Trophoblast cell (in vitro differentiated cells and primary cell): ENCODE measurements at regions not wholly inside any gene's neighbourhood (a gene's known extent, or its start where the extent isn't known, plus 50 kb on each side); places are given as distances from the start of the nearest gene placed in this dataset.

Experiments used
- DNase-seq, 2 donors: peaks; one replicate each; pipeline ENCODE4 v3.0.0-alpha.2; 2016
- H2AFZ ChIP-seq: 2 replicates; pipeline ENCODE4 v1.6.1; 2013; ENCODE audit warnings: low read length, moderate library complexity, mild to moderate bottlenecking; ENCODE audit not compliant: insufficient read depth, poor library complexity
- H2AK5ac ChIP-seq: 2 replicates; pipeline ENCODE4 v1.6.1; 2013; ENCODE audit warnings: mild to moderate bottlenecking, low read length
- H2BK120ac ChIP-seq: 2 replicates; pipeline ENCODE4 v1.6.1; 2013; ENCODE audit warnings: low read length, mild to moderate bottlenecking, moderate library complexity; ENCODE audit not compliant: insufficient read depth, poor library complexity
- H2BK12ac ChIP-seq: 2 replicates; pipeline ENCODE4 v1.6.1; 2013; ENCODE audit warnings: mild to moderate bottlenecking, low read length, moderate library complexity
- H2BK5ac ChIP-seq: 2 replicates; pipeline ENCODE4 v1.6.1; 2013; ENCODE audit warnings: low read length, low read depth, moderate library complexity, mild to moderate bottlenecking; ENCODE audit not compliant: poor library complexity
- H3K14ac ChIP-seq: 2 replicates; pipeline ENCODE4 v1.6.1; 2013; ENCODE audit warnings: mild to moderate bottlenecking, low read length
- H3K18ac ChIP-seq: 2 replicates; pipeline ENCODE4 v1.6.1; 2013; ENCODE audit warnings: mild to moderate bottlenecking, low read length
- H3K23ac ChIP-seq: 2 replicates; pipeline ENCODE4 v1.6.1; 2013; ENCODE audit warnings: low read length
- H3K27ac ChIP-seq: 2 replicates; pipeline ENCODE4 v1.5.1; 2013; ENCODE audit warnings: low read depth, mild to moderate bottlenecking, inconsistent platforms, low read length, moderate library complexity
- H3K27me3 ChIP-seq: 2 replicates; pipeline ENCODE4 v1.6.1; 2013; ENCODE audit warnings: inconsistent platforms, mild to moderate bottlenecking, low read length, moderate library complexity; ENCODE audit not compliant: insufficient read depth
- H3K36me3 ChIP-seq, 2 experiments: 1 replicate in 1 of 2; 2 replicates in 1 of 2; pipeline ENCODE4 v1.6.1; 2013; ENCODE audit warnings: low read length in 2 of 2, mild to moderate bottlenecking in 2 of 2, moderate library complexity in 1 of 2; ENCODE audit not compliant: insufficient read depth in 2 of 2, control insufficient read depth in 1 of 2
- H3K4ac ChIP-seq: 2 replicates; pipeline ENCODE4 v1.6.1; 2013; ENCODE audit warnings: low read depth, mild to moderate bottlenecking, low read length, moderate library complexity
- H3K4me1 ChIP-seq, 2 experiments: 1 replicate in 1 of 2; 2 replicates in 1 of 2; pipeline ENCODE4 v1.6.1; 2013; ENCODE audit warnings: low read length in 2 of 2, mild to moderate bottlenecking in 2 of 2, moderate library complexity in 1 of 2; ENCODE audit not compliant: insufficient read depth in 2 of 2, control insufficient read depth in 1 of 2
- H3K4me2 ChIP-seq: 2 replicates; pipeline ENCODE4 v1.6.1; 2013; ENCODE audit warnings: inconsistent platforms, mild to moderate bottlenecking, low read length, moderate library complexity
- H3K4me3 ChIP-seq: 2 replicates; pipeline ENCODE4 v1.5.1; 2013; ENCODE audit warnings: mild to moderate bottlenecking, low read depth, low read length, inconsistent platforms
- H3K79me1 ChIP-seq: one replicate; pipeline ENCODE4 v1.6.1; 2013; ENCODE audit warnings: low read length
- H3K79me2 ChIP-seq: 2 replicates; pipeline ENCODE4 v1.6.1; 2013; ENCODE audit warnings: low read length, mild to moderate bottlenecking; ENCODE audit not compliant: control insufficient read depth, insufficient read depth, poor library complexity
- H3K9ac ChIP-seq: 2 replicates; pipeline ENCODE4 v1.6.1; 2013; ENCODE audit warnings: mild to moderate bottlenecking, low read length
- H3K9me3 ChIP-seq: 2 replicates; pipeline ENCODE4 v1.6.1; 2013; ENCODE audit warnings: low read depth, mild to moderate bottlenecking, control low read depth, inconsistent platforms, low read length; ENCODE audit not compliant: insufficient read depth
- H4K12ac ChIP-seq: 2 replicates; pipeline ENCODE4 v1.6.1; 2013; ENCODE audit warnings: low read depth, mild to moderate bottlenecking, low read length, moderate library complexity
- H4K8ac ChIP-seq: 2 replicates; pipeline ENCODE4 v1.6.1; 2013; ENCODE audit warnings: low read depth, mild to moderate bottlenecking, low read length, moderate library complexity
- H4K91ac ChIP-seq: one replicate; pipeline ENCODE4 v1.6.1; 2013; ENCODE audit warnings: low read depth, mild to moderate bottlenecking, low read length, moderate library complexity
- WGBS: extraction: QIAGEN DNeasy Blood & Tissue Kit; methylation state at CpG from one replicate; pipeline ENCODE4 v1.1.7; 2013; ENCODE audit warnings: missing lambda C conversion rate; ENCODE audit not compliant: insufficient read length, insufficient coverage; ENCODE audit errors: extremely low coverage; 5-methylcytosine and 5-hydroxymethylcytosine counted together

DNA sequence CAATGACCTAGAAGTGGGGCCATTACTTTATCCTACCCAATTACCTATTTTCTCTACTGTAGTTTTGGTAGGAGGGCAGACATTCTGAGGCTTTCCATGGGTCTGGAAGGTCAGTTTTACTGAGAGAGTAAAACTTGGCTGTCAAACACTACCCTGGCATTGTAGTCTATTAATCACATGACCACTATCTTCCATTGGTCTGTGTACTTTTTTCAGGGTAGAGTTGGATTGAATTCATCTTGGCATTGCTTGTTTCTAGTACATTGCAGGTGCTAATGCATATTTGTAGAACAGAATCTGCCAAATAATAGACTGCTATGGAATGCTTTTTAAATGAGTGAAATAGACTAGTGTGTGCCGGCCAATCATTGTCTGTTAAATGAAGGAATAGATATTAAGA lies 271.9 kb downstream of the STIM2 start:
- H4K8ac ChIP-seq: no peak overlapping the region
- H2BK5ac ChIP-seq: no peak overlapping the region
- H3K18ac ChIP-seq: no peak overlapping the region
- H3K9me3 ChIP-seq: no peaks in the 10 kb centered on the region
- no peak overlapping the region for H2BK12ac ChIP-seq
- no peaks in the 10 kb centered on the region for H3K36me3 ChIP-seq
- no peak overlapping the region for H3K4ac ChIP-seq
- no peak overlapping the region for H3K4me2 ChIP-seq
- no peaks in the 10 kb centered on the region for H3K4me1 ChIP-seq
- H3K27ac ChIP-seq: no peak overlapping the region
- no peak overlapping the region for H2BK120ac ChIP-seq
- H4K91ac ChIP-seq: no peak overlapping the region
- no peak overlapping the region for H4K12ac ChIP-seq
- no peak overlapping the region for H2AK5ac ChIP-seq
- no peak overlapping the region for H3K9ac ChIP-seq
- no peaks in the 10 kb centered on the region for H3K79me1 ChIP-seq
- no peak overlapping the region for H2AFZ ChIP-seq
- no peaks in the 10 kb centered on the region for H3K79me2 ChIP-seq
- H3K23ac ChIP-seq: no peak overlapping the region
- H3K14ac ChIP-seq: no peak overlapping the region
- no peak for DNase-seq
- no peaks in the 10 kb centered on the region for H3K27me3 ChIP-seq
- H3K4me3 ChIP-seq: no peak overlapping the region
- no CpG with 5 or more reads among the region's 1 CpG for WGBS

DNA sequence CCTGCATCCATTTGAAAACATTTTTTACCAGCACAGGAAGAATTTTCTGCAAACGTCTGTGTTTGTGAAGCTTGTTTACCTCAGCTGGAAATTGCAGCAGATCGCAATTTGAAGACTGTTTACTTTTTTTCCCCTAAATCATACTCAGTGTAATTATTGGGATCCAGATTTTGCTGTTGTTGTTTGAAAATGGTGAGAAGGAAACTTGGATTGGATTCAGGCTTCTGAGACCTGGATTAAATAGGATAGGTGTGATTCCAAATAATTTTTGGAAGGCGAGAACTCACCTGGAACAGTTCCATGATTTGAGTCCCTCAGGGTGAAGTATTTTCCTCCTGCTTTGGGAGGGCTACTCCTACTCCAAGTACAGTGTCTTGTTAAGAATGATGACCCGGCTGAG lies 279.8 kb downstream of the STIM2 start:
- Histone ChIP-seq H3K4me3 (no peak overlapping the region), H2AK5ac (no peak overlapping the region), H4K12ac (no peak overlapping the region), H3K4ac (no peak overlapping the region), H3K14ac (no peak overlapping the region), H2AFZ (no peak overlapping the region), H2BK120ac (no peak overlapping the region), H3K36me3 (no peaks in the 10 kb centered on the region), H3K23ac (no peak overlapping the region), H3K9ac (no peak overlapping the region), H3K27ac (no peak overlapping the region), H3K4me1 (no peaks in the 10 kb centered on the region), H4K91ac (no peak overlapping the region), H2BK5ac (no peak overlapping the region), H3K27me3 (no peaks in the 10 kb centered on the region), H2BK12ac (no peak overlapping the region), H3K18ac (no peak overlapping the region), H3K9me3 (no peaks in the 10 kb centered on the region), H3K4me2 (no peak overlapping the region), H3K79me1 (no peaks in the 10 kb centered on the region), H3K79me2 (no peaks in the 10 kb centered on the region), H4K8ac (no peak overlapping the region)
- no CpG with 5 or more reads among the region's 4 CpGs for WGBS
- DNase-seq: peak in 1 of 2 donors; percentile 43

DNA sequence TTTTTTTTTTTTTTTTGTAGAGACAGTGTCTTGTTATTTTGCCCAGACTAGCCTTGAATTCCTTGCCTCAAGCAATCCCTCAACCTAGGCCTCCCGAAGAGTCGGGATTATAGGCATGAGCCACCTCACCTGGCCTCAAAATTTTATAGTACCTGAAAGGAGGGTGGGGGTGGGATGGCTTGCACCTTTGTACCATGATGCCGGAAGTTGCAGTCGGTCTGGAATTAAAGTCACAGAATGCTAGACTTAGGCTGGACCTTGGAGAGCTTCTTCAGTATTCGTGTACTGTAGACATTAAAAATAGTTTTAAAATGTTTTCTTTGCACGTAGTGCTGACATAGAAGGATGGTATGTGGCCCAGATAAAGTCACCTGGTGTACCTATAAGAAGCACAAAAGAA lies 280.9 kb downstream of the STIM2 start:
- Histone ChIP-seq H4K91ac (no peak overlapping the region), H3K23ac (no peak overlapping the region), H3K4me3 (no peak overlapping the region), H3K4me2 (no peak overlapping the region), H3K4ac (no peak overlapping the region), H3K36me3 (no peaks in the 10 kb centered on the region), H4K8ac (no peak overlapping the region), H3K9me3 (no peaks in the 10 kb centered on the region), H3K9ac (no peak overlapping the region), H4K12ac (no peak overlapping the region), H3K79me2 (no peaks in the 10 kb centered on the region), H3K14ac (no peak overlapping the region), H2BK5ac (no peak overlapping the region), H3K27me3 (no peaks in the 10 kb centered on the region), H2AK5ac (no peak overlapping the region), H3K18ac (no peak overlapping the region), H2BK12ac (no peak overlapping the region), H3K27ac (no peak overlapping the region), H3K4me1 (no peaks in the 10 kb centered on the region), H2AFZ (no peak overlapping the region), H2BK120ac (no peak overlapping the region), H3K79me1 (no peaks in the 10 kb centered on the region)
- peak; percentile 10 to 50 for DNase-seq
- no CpG with 5 or more reads among the region's 6 CpGs for WGBS

DNA sequence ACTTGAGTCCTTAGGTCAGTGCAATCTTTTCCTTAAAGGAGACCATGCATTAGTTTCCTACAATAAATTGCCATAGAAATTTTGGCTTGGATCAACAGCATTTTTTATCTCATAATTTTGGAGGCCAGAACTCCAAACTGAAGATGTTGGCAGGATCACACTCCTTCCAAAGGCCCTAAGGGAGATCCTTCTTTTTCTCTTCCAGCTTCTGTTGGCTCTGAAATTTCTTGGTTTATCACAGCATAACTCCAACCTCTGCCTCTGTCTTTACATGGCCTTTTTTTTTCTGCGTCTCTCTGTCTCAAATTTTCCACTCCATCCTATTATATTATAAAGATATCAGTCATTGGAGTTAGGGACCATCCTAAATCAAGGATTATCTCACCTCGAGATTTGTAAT lies 282.2 kb downstream of the STIM2 start:
- Histone ChIP-seq H3K79me2 (no peaks in the 10 kb centered on the region), H3K4me2 (no peak overlapping the region), H3K18ac (no peak overlapping the region), H3K4ac (no peak overlapping the region), H2BK5ac (no peak overlapping the region), H3K9ac (no peak overlapping the region), H2AK5ac (no peak overlapping the region), H4K12ac (no peak overlapping the region), H4K8ac (no peak overlapping the region), H3K23ac (no peak overlapping the region), H2BK12ac (no peak overlapping the region), H2BK120ac (no peak overlapping the region), H3K36me3 (no peaks in the 10 kb centered on the region), H3K4me1 (no peaks in the 10 kb centered on the region), H3K27ac (no peak overlapping the region), H3K79me1 (no peaks in the 10 kb centered on the region), H2AFZ (no peak overlapping the region), H3K27me3 (no peaks in the 10 kb centered on the region), H3K9me3 (no peaks in the 10 kb centered on the region), H4K91ac (no peak overlapping the region), H3K14ac (no peak overlapping the region), H3K4me3 (no peak overlapping the region)
- no CpG with 5 or more reads among the region's 2 CpGs for WGBS
- DNase-seq: no peak
